Mucosa of rectum (tissue), 2 donors: ENCODE measurements at regions not wholly inside any gene's neighbourhood (a gene's known extent, or its start where the extent isn't known, plus 50 kb on each side); places are given as distances from the start of the nearest gene placed in this dataset.

Experiments
- H3K27ac ChIP-seq, 2 donors: one replicate each; pipeline ENCODE4 v1.7.0; 2013; ENCODE audit warnings: inconsistent platforms in 2 of 2, low read depth in 2 of 2, low read length in 2 of 2
- H3K27me3 ChIP-seq, 2 donors: one replicate each; pipeline ENCODE4 v1.7.0; 2013; ENCODE audit warnings: low read length in 2 of 2; ENCODE audit not compliant: control insufficient read depth in 2 of 2, insufficient read depth in 2 of 2
- H3K36me3 ChIP-seq, 2 donors: one replicate each; pipeline ENCODE4 v1.7.0; 2013; ENCODE audit warnings: low read length in 2 of 2; ENCODE audit not compliant: control insufficient read depth in 2 of 2, insufficient read depth in 2 of 2
- H3K4me1 ChIP-seq, 2 donors: one replicate each; pipeline ENCODE4 v1.7.0; 2013; ENCODE audit warnings: low read length in 2 of 2, mild to moderate bottlenecking in 1 of 2; ENCODE audit not compliant: control insufficient read depth in 2 of 2, insufficient read depth in 2 of 2
- H3K4me3 ChIP-seq, 2 donors: one replicate each; pipeline ENCODE4 v1.7.0; 2013; ENCODE audit warnings: low read length in 2 of 2
- H3K9ac ChIP-seq, 2 donors: one replicate each; pipeline ENCODE4 v1.7.0; 2013; ENCODE audit warnings: low read length in 2 of 2, low read depth in 1 of 2, mild to moderate bottlenecking in 1 of 2
- H3K9me3 ChIP-seq, 2 donors: one replicate each; pipeline ENCODE4 v1.7.0; 2013; ENCODE audit warnings: low read length in 2 of 2; ENCODE audit not compliant: control insufficient read depth in 2 of 2
- donor health status: healthy.
- donor health status: Normal muscosa, but diverticular disease.

DNA sequence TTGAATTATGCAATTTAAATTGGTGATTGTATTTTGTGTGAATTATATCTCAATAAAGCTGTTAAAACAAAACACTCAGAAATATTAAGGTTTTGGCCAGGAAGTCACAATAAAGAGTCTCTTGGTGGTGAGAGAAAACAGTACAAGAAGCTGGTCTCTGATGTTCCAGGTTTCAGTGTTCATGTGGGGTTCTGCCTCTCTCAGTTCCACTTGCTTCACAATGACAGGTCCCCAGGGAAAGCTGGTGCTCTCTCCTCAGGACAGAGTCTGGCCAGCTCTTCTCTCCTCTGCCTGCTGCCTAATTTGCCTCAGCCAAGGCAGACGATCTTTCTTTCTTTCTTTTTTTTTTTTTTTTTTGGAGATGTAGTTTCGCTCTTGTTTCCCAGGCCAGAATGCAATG, 342.9 kb upstream of the PLXNA2 start:
- Histone ChIP-seq H3K27ac (no peak overlapping the region), H3K36me3 (no peaks in the 10 kb centered on the region), H3K9me3 (no peaks in the 10 kb centered on the region), H3K4me1 (no peaks in the 10 kb centered on the region), H3K9ac (no peak overlapping the region), H3K27me3 (peaks cover 0 to 3% of the 10 kb centered on the region in 2 donors), H3K4me3 (no peak overlapping the region)

DNA sequence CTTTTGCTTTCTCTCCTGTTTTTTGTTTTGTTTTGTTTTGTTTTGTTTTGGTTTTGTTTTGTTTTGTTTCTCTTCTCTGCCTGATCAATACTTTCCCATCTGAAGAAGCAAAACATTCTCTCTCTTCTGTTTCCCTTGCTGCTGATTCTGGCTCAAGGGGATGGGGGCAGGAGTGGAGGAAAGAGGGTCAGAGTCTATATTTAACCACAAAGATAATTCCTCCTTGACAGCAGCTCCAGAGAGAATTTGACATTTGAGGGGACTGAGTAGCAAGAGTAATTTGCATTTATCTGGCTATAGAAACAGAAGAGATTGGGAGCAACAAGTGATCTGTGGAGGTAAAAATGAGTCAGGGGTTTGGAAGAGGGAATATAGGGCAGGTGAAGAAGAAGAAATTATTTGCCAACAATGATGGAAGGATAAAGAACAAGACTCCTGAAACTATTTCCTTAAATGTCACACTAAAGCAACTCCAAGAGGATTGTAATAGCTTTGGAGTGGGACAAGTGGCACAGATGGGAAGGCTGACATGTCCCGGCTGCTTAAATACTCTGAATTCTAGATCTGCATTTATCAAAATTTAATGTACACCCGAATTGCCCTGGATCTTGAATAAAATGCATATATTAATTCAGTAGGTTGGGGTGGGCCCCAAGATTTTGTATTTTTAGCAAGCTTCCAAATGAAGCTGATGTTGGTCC, 349.3 kb upstream of the PLXNA2 start:
- Histone ChIP-seq H3K36me3 (no peaks in the 10 kb centered on the region), H3K27ac (no peak overlapping the region), H3K9me3 (no peaks in the 10 kb centered on the region), H3K27me3 (peaks cover 0 to 3% of the 10 kb centered on the region in 2 donors), H3K4me3 (no peak overlapping the region), H3K9ac (no peak overlapping the region), H3K4me1 (no peaks in the 10 kb centered on the region)

DNA sequence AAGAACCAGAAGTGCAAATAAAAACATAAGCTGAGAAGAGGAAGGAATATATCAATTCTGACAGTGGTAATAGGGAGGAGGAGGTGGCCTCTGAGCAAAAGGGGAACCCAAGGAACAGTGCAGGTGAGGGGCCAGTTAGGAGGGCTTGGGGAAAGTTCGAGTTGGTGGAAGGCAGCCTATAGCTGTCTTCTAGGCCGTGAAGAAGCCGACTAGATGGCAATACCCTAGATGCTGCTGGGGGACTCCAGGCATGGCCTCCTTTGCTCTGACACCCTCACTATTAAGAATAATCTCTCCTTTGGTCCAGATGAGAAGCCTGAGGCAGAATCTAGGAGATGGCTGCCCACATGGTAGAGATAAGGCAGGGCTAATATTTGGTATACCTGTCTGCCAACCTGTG, 351.1 kb upstream of the PLXNA2 start:
- Histone ChIP-seq H3K4me3 (no peak overlapping the region), H3K4me1 (no peaks in the 10 kb centered on the region), H3K27me3 (peaks cover 0 to 3% of the 10 kb centered on the region in 2 donors), H3K9me3 (no peaks in the 10 kb centered on the region), H3K9ac (no peak overlapping the region), H3K27ac (no peak overlapping the region), H3K36me3 (no peaks in the 10 kb centered on the region)

DNA sequence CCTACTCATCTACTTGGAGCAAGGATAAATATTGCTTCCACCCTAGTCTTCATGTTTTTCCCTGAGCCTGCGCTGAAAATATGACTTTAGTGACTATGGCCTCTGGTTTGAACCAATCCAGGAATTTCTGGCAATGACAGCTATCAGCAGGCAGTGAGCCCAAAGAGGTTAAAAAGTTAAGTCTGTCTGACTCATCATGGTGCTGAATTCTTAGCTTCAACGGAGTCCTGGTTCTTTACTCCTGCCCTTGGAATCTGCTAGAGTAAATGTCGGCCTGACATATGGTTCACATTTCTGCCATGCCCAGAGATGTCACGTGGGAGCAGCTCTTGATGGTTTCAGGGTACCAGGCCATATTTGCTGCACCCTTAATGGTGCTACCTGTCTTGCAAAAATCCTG, 351.6 kb upstream of the PLXNA2 start:
- no peak overlapping the region for H3K9ac ChIP-seq
- H3K9me3 ChIP-seq: no peaks in the 10 kb centered on the region
- H3K4me1 ChIP-seq: no peaks in the 10 kb centered on the region
- H3K36me3 ChIP-seq: no peaks in the 10 kb centered on the region
- H3K4me3 ChIP-seq: no peak overlapping the region
- H3K27ac ChIP-seq: no peak overlapping the region
- H3K27me3 ChIP-seq: peaks cover 0 to 3% of the 10 kb centered on the region in 2 donors

DNA sequence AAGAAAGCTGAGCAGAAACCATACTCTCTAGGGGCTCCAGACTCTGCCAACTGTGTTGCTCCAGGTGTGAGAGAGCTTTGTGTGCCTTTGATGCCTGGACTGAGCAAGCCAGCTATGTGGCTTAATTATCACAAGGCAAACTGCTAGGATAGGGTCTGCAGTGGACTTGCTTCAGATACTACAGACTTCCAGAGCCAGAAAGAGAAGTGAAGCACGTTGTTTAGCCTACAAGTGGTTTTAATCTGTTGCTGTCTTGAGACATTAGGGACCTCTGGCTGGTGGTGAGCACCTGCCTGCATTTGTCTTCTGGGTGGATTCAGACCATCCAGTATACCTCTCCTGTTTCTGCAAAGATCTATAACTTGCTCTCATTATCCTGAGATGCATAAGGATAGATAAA, 353.4 kb upstream of the PLXNA2 start:
- no peak overlapping the region for H3K9ac ChIP-seq
- no peaks in the 10 kb centered on the region for H3K4me1 ChIP-seq
- no peaks in the 10 kb centered on the region for H3K9me3 ChIP-seq

DNA sequence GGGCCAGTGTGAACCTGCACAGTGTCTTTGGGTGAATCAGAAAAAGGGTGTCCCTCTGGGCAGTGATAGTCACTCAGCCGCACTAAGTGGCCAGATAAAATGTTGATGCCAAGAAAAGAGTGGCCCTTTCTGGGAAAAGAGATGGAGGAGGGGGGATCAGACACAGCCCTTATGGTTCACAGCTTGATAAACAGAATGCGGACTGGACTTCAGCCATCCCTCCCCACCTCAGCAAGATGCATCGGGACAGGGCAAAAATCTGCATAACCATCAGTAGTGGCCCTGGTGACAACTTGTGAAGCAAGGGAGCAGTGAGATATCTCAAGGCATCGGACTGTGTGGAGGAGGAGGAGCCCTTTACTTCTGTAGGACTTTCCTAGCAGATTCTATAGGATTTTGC, 353.8 kb upstream of the PLXNA2 start:
- Histone ChIP-seq H3K36me3 (no peaks in the 10 kb centered on the region), H3K9me3 (no peaks in the 10 kb centered on the region), H3K27me3 (no peaks in the 10 kb centered on the region), H3K9ac (no peak overlapping the region), H3K27ac (no peak overlapping the region), H3K4me3 (no peak overlapping the region), H3K4me1 (no peaks in the 10 kb centered on the region)

More for the DNA sequence above, 353.4 kb upstream of the PLXNA2 start:
- H3K27ac ChIP-seq: no peak overlapping the region
- no peak overlapping the region for H3K4me3 ChIP-seq
- no peaks in the 10 kb centered on the region for H3K36me3 ChIP-seq
- H3K27me3 ChIP-seq: no peaks in the 10 kb centered on the region

DNA sequence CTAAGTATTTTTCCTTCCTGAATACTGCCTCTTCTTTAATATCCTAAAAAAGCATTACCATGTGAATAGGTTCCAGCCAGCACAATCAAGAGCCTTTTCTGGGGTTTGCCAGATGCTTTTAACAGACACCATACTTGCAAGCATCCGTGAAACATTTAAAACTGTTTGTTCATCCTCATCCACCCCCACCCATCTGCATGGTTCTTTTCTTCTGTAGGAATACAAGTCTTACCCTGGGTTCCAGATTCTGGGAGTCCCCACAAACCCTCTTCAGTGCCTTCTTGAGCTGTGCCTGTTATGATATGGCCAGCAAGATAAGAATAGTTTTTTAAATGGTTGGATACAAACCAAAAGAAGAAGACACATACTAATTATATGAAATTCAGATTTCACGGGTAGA, 354.9 kb upstream of the PLXNA2 start:
- Histone ChIP-seq H3K4me3 (no peak overlapping the region), H3K4me1 (no peaks in the 10 kb centered on the region), H3K27me3 (no peaks in the 10 kb centered on the region), H3K9ac (no peak overlapping the region), H3K36me3 (no peaks in the 10 kb centered on the region), H3K9me3 (no peaks in the 10 kb centered on the region), H3K27ac (no peak overlapping the region)

DNA sequence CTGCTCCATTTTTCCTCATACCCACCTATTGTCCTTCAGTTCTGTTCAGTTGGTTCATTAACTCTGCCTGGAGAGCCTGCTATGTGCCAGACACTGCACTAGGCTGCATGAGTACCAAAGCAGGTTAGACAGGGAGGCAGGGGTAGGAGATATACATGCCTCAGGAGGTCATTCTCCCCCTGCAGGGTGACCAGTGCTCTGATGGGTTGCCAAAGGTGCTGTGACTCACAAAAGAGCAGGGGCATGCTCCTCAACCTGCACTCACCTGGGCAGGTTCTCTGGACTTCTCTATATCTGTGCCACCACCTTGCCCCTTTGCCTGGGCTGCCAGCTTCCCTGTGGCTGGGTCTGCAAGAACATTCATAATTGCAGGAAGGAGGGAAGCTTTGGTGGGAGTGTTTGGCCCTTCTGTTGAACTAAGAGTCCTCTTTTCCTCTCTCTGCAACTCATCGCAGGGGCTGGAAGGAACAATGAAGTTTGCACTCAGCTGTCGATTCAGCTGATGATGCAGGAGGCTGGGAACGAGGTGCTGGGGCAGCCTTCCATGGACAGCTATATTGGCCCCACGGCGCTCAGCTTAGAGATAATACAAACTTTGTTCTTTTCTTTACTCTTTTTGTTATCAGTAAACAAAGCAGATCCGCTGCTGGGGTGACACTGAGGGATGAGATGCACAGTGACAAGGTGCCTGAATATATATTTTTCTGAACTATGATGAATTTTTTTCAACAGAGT, 356.4 kb upstream of the PLXNA2 start:
- H3K27ac ChIP-seq: no peak overlapping the region
- no peak overlapping the region for H3K4me3 ChIP-seq
- H3K36me3 ChIP-seq: no peaks in the 10 kb centered on the region
- H3K27me3 ChIP-seq: no peaks in the 10 kb centered on the region
- no peaks in the 10 kb centered on the region for H3K9me3 ChIP-seq
- no peak overlapping the region for H3K9ac ChIP-seq
- H3K4me1 ChIP-seq: no peaks in the 10 kb centered on the region

DNA sequence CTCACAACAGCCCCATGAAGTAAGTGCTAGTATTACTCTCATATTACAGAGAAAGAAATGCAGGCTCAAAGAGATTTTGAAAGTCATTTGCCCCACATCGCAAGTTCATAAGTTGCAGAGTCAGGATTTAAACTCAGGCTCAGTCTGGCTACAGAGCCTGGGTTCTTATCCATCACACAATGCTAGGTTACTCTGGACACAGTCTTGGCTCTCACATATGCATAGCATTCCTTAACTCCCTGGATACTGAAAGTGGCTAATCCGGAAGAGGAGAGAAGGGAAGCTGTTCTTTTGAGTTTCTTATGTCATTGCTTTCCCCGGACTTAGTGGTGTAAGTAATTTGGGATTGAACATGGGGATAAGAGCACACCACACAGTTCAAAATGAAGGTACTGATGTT, 357.4 kb upstream of the PLXNA2 start:
- Histone ChIP-seq H3K36me3 (no peaks in the 10 kb centered on the region), H3K4me3 (no peak overlapping the region), H3K4me1 (no peaks in the 10 kb centered on the region), H3K9ac (no peak overlapping the region), H3K27ac (no peak overlapping the region), H3K27me3 (no peaks in the 10 kb centered on the region), H3K9me3 (no peaks in the 10 kb centered on the region)

DNA sequence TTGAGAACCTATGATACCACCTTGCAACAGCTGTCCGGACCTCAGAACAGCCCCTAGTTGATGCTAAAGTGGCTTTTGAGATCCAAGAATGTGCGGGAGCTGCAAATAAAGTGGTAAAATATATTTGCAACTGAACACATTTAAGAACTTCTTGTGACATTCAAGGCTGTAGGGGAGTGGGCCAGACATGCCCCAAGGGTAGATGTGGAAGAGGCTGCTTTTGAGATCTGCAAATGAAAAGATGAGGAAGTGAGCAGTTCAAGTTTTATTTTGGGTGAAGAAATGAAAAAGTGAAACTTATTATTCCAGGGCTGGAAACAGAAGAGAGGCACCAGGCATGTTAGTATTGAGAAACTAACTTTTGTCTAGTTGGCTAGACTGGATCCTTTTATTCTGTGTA, 359.5 kb upstream of the PLXNA2 start:
- Histone ChIP-seq H3K4me1 (no peaks in the 10 kb centered on the region), H3K27ac (no peak overlapping the region), H3K9ac (no peak overlapping the region), H3K36me3 (no peaks in the 10 kb centered on the region), H3K4me3 (no peak overlapping the region), H3K27me3 (no peaks in the 10 kb centered on the region), H3K9me3 (no peaks in the 10 kb centered on the region)
